Activated CD8-positive, alpha-beta memory T cell treated with anti-CD3 and anti-CD28 coated beads, Interleukin-2, amount 10 ng/mL, durations not matched to agents 7 days and 5 days (primary cell): ENCODE measurements at regions not wholly inside any gene's neighbourhood (a gene's known extent, or its start where the extent isn't known, plus 50 kb on each side); places are given as distances from the start of the nearest gene placed in this dataset.

ENCODE experiments used
- ATAC-seq: fragments of 150-1000 bp; cut with Tn5 transposase; one replicate; pipeline ENCODE4 v1.10.0; 2021; ENCODE audit warnings: moderate library complexity
- CTCF ChIA-PET: fragments of 350-600 bp; sonication (Branson Sonifier 250); formaldehyde crosslinking; loops from one replicate; lab custom pipeline; 2021; ENCODE audit warnings: antibody characterized with exemption; lab: Charles Lee
- DNase-seq: peaks from one replicate; pipeline ENCODE4 v3.0.0-alpha.2; 2020
- H3K27ac Mint-ChIP-seq: one replicate; pipeline ENCODE4 v1.8.0; 2021; ENCODE audit warnings: mild to moderate bottlenecking, mixed read lengths
- H3K27me3 Mint-ChIP-seq: one replicate; pipeline ENCODE4 v1.8.0; 2021; ENCODE audit warnings: mixed read lengths
- H3K36me3 Mint-ChIP-seq: one replicate; pipeline ENCODE4 v1.8.0; 2021; ENCODE audit warnings: mild to moderate bottlenecking, mixed read lengths
- H3K4me1 Mint-ChIP-seq: one replicate; pipeline ENCODE4 v1.8.0; 2021; ENCODE audit warnings: mixed read lengths
- H3K4me3 Mint-ChIP-seq: one replicate; pipeline ENCODE4 v1.8.0; 2021; ENCODE audit warnings: mild to moderate bottlenecking, moderate library complexity, mixed read lengths
- H3K9me3 Mint-ChIP-seq: one replicate; pipeline ENCODE4 v1.8.0; 2022; ENCODE audit warnings: low read depth, mixed read lengths

DNA sequence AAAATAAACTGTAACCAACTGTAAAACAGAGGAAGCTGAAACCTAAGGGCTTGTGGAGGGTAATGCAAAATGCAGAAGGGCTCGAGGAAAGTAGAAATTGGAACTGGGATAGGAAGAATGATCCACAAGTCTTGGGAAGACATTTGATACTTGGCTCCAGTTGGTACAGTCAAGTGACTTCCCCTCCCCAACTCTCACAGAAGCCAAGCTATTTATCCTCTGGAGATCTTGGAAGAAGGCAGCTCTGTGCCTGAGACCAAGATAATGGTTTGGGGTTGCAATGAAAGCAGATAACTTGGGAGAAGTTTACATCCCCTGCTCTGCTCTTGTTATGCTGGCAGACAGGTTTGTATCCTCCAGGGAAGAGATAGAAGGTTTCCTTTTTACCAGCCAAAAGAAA, 198.9 kb upstream of the ZC3H12C start:
- peaks cover 5% of the 10 kb centered on the region for H3K27me3 Mint-ChIP-seq
- DNase-seq (no peak), ATAC-seq (no peak)
- CTCF ChIA-PET, result no interaction called here
- H3K27ac Mint-ChIP-seq, result no peak overlapping the region
- H3K4me1 Mint-ChIP-seq, result no peaks in the 10 kb centered on the region
- H3K9me3 Mint-ChIP-seq, result no peaks in the 10 kb centered on the region
- no peak overlapping the region for H3K4me3 Mint-ChIP-seq
- no peaks in the 10 kb centered on the region for H3K36me3 Mint-ChIP-seq

GRCh38 chr11:109898592-109898991, 194.6 kb upstream of the ZC3H12C start:
- no peak overlapping the region for H3K4me3 Mint-ChIP-seq
- ATAC-seq (no peak), DNase-seq (no peak)
- H3K9me3 Mint-ChIP-seq, result no peaks in the 10 kb centered on the region
- CTCF ChIA-PET, result no interaction called here
- no peaks in the 10 kb centered on the region for H3K27me3 Mint-ChIP-seq
- H3K4me1 Mint-ChIP-seq, result no peaks in the 10 kb centered on the region
- no peaks in the 10 kb centered on the region for H3K36me3 Mint-ChIP-seq
- no peak overlapping the region for H3K27ac Mint-ChIP-seq

GRCh38 chr11:109902764-109903433, 190.3 kb upstream of the ZC3H12C start:
- DNase-seq (no peak), ATAC-seq (no peak)
- peaks cover 6% of the 10 kb centered on the region for H3K27me3 Mint-ChIP-seq
- H3K4me1 Mint-ChIP-seq, result no peaks in the 10 kb centered on the region
- H3K4me3 Mint-ChIP-seq, result no peak overlapping the region
- H3K27ac Mint-ChIP-seq, result no peak overlapping the region
- no peaks in the 10 kb centered on the region for H3K36me3 Mint-ChIP-seq
- H3K9me3 Mint-ChIP-seq, result no peaks in the 10 kb centered on the region
- CTCF ChIA-PET, result no interaction called here

DNA sequence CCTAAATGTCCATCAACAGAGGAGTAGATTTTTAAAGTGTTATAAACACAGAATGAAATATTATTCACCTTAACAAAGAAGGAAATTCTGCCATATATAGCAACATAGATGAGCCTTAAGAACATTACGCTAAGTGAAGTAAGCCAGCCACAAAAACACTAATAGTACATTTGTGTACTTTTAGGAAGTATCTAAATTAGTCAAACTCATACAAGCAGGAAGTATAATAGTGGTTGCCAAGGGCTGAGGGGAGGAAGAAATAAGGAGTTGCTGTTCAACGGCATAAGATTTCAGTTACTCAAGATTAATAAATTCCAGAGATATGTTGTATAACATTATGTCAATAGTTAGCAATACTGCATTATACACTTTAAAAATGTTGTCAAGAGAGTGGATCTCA, 181.7 kb upstream of the ZC3H12C start:
- peaks cover 2% of the 10 kb centered on the region for H3K4me1 Mint-ChIP-seq
- ATAC-seq (no peak), DNase-seq (no peak)
- peaks cover 3% of the 10 kb centered on the region for H3K9me3 Mint-ChIP-seq
- H3K36me3 Mint-ChIP-seq, result no peaks in the 10 kb centered on the region
- no peak overlapping the region for H3K4me3 Mint-ChIP-seq
- H3K27me3 Mint-ChIP-seq, result peaks cover 6% of the 10 kb centered on the region
- no peak overlapping the region for H3K27ac Mint-ChIP-seq
- CTCF ChIA-PET, result no interaction called here

GRCh38 chr11:109914038-109914437, 179.2 kb upstream of the ZC3H12C start:
- no peaks in the 10 kb centered on the region for H3K27me3 Mint-ChIP-seq
- H3K36me3 Mint-ChIP-seq, result no peaks in the 10 kb centered on the region
- DNase-seq (no peak), ATAC-seq (no peak)
- CTCF ChIA-PET, result no interaction called here
- H3K4me3 Mint-ChIP-seq, result no peak overlapping the region
- H3K9me3 Mint-ChIP-seq, result peaks cover 3% of the 10 kb centered on the region
- no peak overlapping the region for H3K27ac Mint-ChIP-seq
- H3K4me1 Mint-ChIP-seq, result peaks cover 2% of the 10 kb centered on the region

DNA sequence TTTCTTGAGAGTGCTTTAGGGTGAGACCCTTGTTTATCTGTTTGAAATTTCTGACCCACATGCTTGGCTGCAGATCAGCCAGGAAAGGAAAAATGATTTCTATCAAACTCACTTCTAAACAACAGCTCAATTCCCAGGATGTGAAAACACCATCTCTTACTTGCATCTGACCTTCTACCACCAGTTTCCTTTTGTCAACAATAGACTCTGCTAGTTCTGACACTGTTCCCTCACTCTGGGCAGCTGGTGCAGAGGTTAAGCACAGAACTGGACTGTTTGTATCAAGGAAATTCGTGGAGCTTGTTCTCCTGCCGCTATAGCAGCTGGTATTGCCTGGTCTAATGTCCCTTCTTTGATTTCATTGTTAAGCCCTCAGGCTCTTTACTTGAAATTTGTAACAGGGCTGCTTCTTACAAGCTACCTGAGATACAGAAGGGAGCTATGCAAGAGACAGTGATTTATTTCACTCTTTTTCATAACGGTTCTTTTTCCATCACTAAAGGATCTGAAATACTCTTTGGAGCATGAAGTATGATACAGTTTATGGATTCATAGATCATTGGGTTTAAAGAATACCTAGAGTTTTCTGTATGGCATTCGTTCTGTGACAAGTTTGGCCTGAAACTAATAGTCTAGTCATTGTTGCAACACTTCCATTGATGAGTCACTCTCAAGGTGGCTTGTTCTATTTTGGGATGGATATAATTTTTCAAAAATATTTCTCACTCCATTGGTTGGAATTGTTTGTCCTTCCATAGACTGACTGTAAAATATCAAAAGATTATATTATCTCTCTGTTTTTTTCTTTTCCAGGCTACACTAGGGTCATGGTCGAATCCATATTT, 178.2 kb upstream of the ZC3H12C start:
- Mint-ChIP-seq H3K9me3 (peaks cover 3% of the 10 kb centered on the region), H3K4me3 (no peak overlapping the region), H3K36me3 (no peaks in the 10 kb centered on the region), H3K27me3 (no peaks in the 10 kb centered on the region), H3K4me1 (peaks cover 2% of the 10 kb centered on the region), H3K27ac (no peak overlapping the region)
- ATAC-seq (no peak), DNase-seq (no peak)
- CTCF ChIA-PET, result interaction anchor here (0.8 kb wide), 1 partner anchor 16 kb away, joined by 3 read pairs; no protein-coding TSS in a partner anchor

DNA sequence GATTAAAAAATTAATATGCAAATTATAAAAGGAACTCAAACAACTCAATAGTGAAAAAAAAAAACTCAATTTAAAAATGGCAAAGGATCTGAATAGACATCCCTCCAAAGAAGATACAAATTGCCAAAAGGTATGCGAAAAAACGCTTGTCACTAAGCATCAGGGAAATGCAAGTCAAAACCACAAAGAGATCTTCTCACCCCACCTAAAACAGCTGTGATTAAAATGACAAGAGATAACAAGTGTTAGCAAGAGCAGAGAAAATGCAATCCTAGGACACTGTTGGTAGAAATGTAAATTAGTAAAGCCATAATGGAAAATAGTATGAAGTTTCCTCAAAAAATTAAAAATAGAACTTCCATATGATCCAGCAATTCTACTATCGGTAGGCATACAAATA, 166.3 kb upstream of the ZC3H12C start:
- Mint-ChIP-seq H3K4me1 (no peaks in the 10 kb centered on the region), H3K9me3 (no peaks in the 10 kb centered on the region), H3K27ac (no peak overlapping the region), H3K4me3 (no peak overlapping the region), H3K27me3 (peaks cover 4% of the 10 kb centered on the region), H3K36me3 (no peaks in the 10 kb centered on the region)
- no peak for ATAC-seq
- no peak for DNase-seq
- CTCF ChIA-PET, result no interaction called here

GRCh38 chr11:109929308-109929707, 163.9 kb upstream of the ZC3H12C start:
- Mint-ChIP-seq H3K27ac (no peak overlapping the region), H3K36me3 (no peaks in the 10 kb centered on the region), H3K4me3 (no peak overlapping the region), H3K9me3 (no peaks in the 10 kb centered on the region), H3K4me1 (no peaks in the 10 kb centered on the region), H3K27me3 (peaks cover 4% of the 10 kb centered on the region)
- ATAC-seq (no peak), DNase-seq (no peak)
- CTCF ChIA-PET, result interaction anchor here (0.8 kb wide), 1 partner anchor 79 kb away, joined by 3 read pairs; no protein-coding TSS in a partner anchor

DNA sequence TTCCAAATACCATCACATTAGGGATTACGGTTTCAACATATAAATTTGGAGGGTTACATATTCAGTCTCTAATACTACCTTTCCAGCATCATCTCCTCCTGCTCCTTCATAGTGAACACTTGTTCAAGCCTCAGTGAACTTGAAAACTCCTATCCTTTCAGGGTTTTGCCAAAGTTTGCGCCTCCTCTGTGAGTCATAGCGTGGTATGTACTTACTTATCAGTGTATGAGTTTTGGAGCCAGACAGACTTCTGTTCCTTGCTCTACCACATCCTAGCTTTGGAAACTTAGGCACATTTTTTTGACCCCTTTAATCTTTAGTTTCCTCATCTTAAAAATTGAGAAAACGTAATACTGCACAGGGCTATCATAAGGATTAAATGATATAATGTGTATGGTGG, 160.1 kb upstream of the ZC3H12C start:
- CTCF ChIA-PET, result no interaction called here

GRCh38 chr11:109934151-109934550, 159.0 kb upstream of the ZC3H12C start:
- CTCF ChIA-PET, result no interaction called here
- no peak for DNase-seq
- H3K27me3 Mint-ChIP-seq, result peaks cover 11% of the 10 kb centered on the region
- no peak for ATAC-seq
- no peaks in the 10 kb centered on the region for H3K36me3 Mint-ChIP-seq
- no peaks in the 10 kb centered on the region for H3K4me1 Mint-ChIP-seq
- no peaks in the 10 kb centered on the region for H3K9me3 Mint-ChIP-seq
- H3K4me3 Mint-ChIP-seq, result no peak overlapping the region
- no peak overlapping the region for H3K27ac Mint-ChIP-seq

More for the DNA sequence above, 160.1 kb upstream of the ZC3H12C start:
- H3K9me3 Mint-ChIP-seq, result no peaks in the 10 kb centered on the region
- no peak for DNase-seq
- H3K4me3 Mint-ChIP-seq, result no peak overlapping the region
- ATAC-seq, result no peak
- no peaks in the 10 kb centered on the region for H3K36me3 Mint-ChIP-seq
- H3K27me3 Mint-ChIP-seq, result peaks cover 11% of the 10 kb centered on the region
- H3K27ac Mint-ChIP-seq, result no peak overlapping the region
- H3K4me1 Mint-ChIP-seq, result no peaks in the 10 kb centered on the region

DNA sequence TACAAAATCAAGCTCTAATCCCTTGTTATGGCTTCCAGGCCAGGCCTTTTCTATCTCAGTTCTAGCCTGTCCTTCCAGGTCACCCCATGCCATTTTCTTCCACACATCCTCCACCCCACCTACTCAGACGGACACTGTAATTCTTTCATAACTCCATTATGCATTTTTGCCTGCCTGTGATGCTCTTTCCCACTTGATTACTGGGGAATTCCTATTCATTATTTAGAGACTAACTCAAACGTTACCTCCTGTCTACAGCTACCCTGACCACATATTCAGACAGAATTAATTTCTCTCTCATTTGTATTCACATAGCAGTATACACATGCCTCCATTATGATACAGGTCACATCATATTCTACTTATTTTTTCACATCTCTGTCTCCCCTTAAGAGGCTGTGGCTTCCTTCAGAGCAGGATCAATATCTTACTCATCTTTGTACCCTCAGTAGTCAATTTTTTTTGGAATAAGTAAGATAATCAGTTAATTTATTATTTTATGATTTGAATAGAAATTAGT, 156.5 kb upstream of the ZC3H12C start:
- no peaks in the 10 kb centered on the region for H3K4me1 Mint-ChIP-seq

DNA sequence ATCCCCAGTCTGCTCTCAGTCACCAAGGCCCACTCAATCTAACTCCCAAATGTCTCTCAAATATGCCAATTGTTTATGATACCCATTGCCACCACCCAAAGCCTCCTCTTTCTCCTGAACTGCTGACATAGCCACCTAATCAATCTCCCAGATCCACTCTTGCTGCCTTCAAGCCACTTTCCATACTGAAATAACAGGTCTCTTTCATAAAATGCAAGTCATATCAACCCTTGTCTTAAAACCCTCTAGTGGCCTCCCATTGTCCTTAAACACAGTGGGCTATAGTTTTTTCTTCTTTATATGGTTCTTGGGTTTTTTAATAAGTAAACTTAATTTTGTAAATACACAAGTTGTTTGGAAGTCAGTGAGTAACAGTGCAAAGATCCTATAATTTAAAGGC, 155.2 kb upstream of the ZC3H12C start:
- no peaks in the 10 kb centered on the region for H3K36me3 Mint-ChIP-seq
- peaks cover 21% of the 10 kb centered on the region for H3K27me3 Mint-ChIP-seq
- no peaks in the 10 kb centered on the region for H3K4me1 Mint-ChIP-seq
- H3K4me3 Mint-ChIP-seq, result no peak overlapping the region
- no peak for ATAC-seq
- DNase-seq, result no peak
- H3K27ac Mint-ChIP-seq, result no peak overlapping the region
- CTCF ChIA-PET, result no interaction called here
- no peaks in the 10 kb centered on the region for H3K9me3 Mint-ChIP-seq

More for the DNA sequence above, 156.5 kb upstream of the ZC3H12C start:
- H3K27ac Mint-ChIP-seq, result no peak overlapping the region
- H3K9me3 Mint-ChIP-seq, result no peaks in the 10 kb centered on the region
- CTCF ChIA-PET, result no interaction called here
- H3K36me3 Mint-ChIP-seq, result no peaks in the 10 kb centered on the region
- ATAC-seq, result no peak
- peaks cover 21% of the 10 kb centered on the region for H3K27me3 Mint-ChIP-seq
- no peak overlapping the region for H3K4me3 Mint-ChIP-seq
- no peak for DNase-seq

DNA sequence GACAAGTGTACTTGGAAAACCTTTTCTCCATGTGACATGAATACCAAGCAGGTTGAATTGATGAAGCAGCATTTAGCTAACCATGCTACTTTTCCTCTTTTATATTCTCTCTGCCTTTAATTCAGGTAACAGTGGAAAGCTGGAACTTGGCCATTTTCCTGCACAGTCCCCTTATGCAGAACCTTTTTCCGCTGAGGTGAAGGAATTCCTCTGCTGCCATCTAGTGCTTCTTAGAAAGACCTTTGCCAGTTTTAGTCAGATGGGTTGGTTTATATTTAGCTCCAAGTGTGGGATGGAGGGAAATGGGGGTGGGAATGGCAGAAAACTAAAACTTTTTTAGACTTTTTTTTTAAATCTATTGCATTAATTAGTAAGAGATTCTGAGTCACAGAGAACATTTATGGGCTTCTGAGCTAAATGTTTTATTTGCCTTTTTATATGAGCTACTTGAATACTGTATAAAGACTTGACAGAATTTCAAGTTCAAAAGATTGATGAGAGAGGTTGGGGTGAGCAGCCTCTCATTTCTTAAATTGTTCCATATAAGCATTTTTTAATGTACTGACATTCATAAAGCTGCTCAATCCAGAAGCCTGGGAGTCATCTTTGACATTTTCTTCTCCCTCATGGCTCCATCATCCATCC, 153.9 kb upstream of the ZC3H12C start:
- H3K27me3 Mint-ChIP-seq, result peaks cover 28% of the 10 kb centered on the region
- CTCF ChIA-PET, result interaction anchor here (0.8 to 1.4 kb wide), 4 partner anchors 84 to 1282 kb away, joined by 3 to 5 read pairs (median 4); no protein-coding TSS in a partner anchor

More for the DNA sequence above, 153.9 kb upstream of the ZC3H12C start:
- no peak overlapping the region for H3K27ac Mint-ChIP-seq
- H3K4me1 Mint-ChIP-seq, result no peaks in the 10 kb centered on the region
- H3K36me3 Mint-ChIP-seq, result no peaks in the 10 kb centered on the region
- no peak for DNase-seq
- no peak overlapping the region for H3K4me3 Mint-ChIP-seq
- no peak for ATAC-seq
- H3K9me3 Mint-ChIP-seq, result no peaks in the 10 kb centered on the region
